NCI-H1694 treated with DMSO at 0.1 percent for 48 hours (cell line): ENCODE measurements at regions not wholly inside any gene's neighbourhood (a gene's known extent, or its start where the extent isn't known, plus 50 kb on each side); places are given as distances from the start of the nearest gene placed in this dataset.

Experiments
- DNase-seq: peaks from one replicate; lab custom pipeline; 2025; lab: John Stamatoyannopoulos, UW

GRCh38 chr2:154911729-154912128 lies 213.2 kb downstream of the KCNJ3 start:
- no peak for DNase-seq

DNA sequence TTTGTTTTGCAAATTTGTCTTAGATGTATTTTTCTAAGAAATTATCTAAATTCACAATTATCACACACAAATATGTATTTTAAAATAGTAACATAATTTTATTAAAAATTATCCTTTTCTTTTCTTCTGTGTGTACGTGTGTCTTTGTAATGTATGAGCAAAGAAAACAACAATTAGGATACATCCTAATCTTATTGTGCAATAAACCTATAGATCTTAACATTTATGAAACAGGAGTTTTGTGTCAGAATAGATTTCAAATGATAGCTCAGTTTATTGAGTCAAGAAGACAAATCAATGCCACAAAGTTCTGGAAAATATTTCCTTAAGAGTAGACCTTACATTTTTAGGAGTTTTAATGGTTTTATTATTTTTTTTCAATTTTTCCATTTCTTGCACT lies 212.2 kb downstream of the KCNJ3 start:
- DNase-seq, result no peak

DNA sequence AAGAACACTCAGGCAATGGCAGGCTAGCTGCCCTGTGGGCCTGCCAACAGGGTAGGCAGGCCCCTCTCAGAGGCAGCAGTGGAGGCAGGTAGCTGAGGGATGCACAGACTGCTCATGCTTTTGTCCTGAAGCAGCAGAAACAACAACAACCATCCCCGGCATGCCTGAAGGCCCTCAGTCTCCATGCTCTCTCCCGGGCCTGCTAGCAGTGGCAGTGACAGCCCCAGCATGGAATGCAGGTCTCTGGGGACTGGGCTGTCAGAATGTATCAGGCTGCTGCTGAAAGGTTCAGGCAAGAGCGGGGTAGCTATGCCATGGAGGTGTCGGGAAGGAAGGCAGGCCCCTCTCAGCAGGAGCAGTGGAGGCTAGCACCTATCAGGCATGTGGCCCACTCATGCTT lies 209.8 kb downstream of the KCNJ3 start:
- no peak for DNase-seq
